Activated naive CD4-positive, alpha-beta T cell treated with anti-CD3 and anti-CD28 coated beads, Interleukin-2, amount 10 ng/mL, durations not matched to agents 7 days and 5 days (primary cell): ENCODE measurements at regions not wholly inside any gene's neighbourhood (a gene's known extent, or its start where the extent isn't known, plus 50 kb on each side); places are given as distances from the start of the nearest gene placed in this dataset.

Source experiments
- CTCF ChIA-PET: fragments of 350-600 bp; sonication (Branson Sonifier 250); formaldehyde crosslinking; loops from one replicate; lab custom pipeline; 2021; ENCODE audit warnings: antibody characterized with exemption; lab: Charles Lee
- DNase-seq: peaks from one replicate; pipeline ENCODE4 v3.0.0-alpha.2; 2020
- H3K27ac Mint-ChIP-seq: one replicate; pipeline ENCODE4 v1.8.0; 2021; ENCODE audit warnings: mild to moderate bottlenecking, moderate library complexity, mixed read lengths
- H3K27me3 Mint-ChIP-seq: one replicate; pipeline ENCODE4 v1.8.0; 2021; ENCODE audit warnings: mild to moderate bottlenecking, mixed read lengths
- H3K36me3 Mint-ChIP-seq: one replicate; pipeline ENCODE4 v1.8.0; 2021; ENCODE audit warnings: mixed read lengths
- H3K4me1 Mint-ChIP-seq: one replicate; pipeline ENCODE4 v1.8.0; 2021; ENCODE audit warnings: mixed read lengths
- H3K4me3 Mint-ChIP-seq: one replicate; pipeline ENCODE4 v1.8.0; 2021; ENCODE audit warnings: mild to moderate bottlenecking, moderate library complexity, mixed read lengths
- H3K9me3 Mint-ChIP-seq: one replicate; pipeline ENCODE4 v1.8.0; 2021; ENCODE audit warnings: mixed read lengths

- CTCF ChIA-PET = no interaction called here
- Mint-ChIP-seq H3K4me3 (no peak overlapping the region), H3K9me3 (no peaks in the 10 kb centered on the region), H3K27ac (no peak overlapping the region), H3K36me3 (no peaks in the 10 kb centered on the region), H3K27me3 (no peaks in the 10 kb centered on the region), H3K4me1 (no peaks in the 10 kb centered on the region)
- DNase-seq = no peak
Measured at GRCh38 chr3:18137958-18138357, 287.2 kb downstream of the SATB1 start.

- CTCF ChIA-PET = no interaction called here
- Mint-ChIP-seq H3K4me3 (no peak overlapping the region), H3K27ac (no peak overlapping the region), H3K4me1 (no peaks in the 10 kb centered on the region), H3K36me3 (no peaks in the 10 kb centered on the region), H3K9me3 (no peaks in the 10 kb centered on the region), H3K27me3 (no peaks in the 10 kb centered on the region)
- no peak for DNase-seq
Measured at GRCh38 chr3:18135060-18135814, 289.9 kb downstream of the SATB1 start.

- CTCF ChIA-PET = no interaction called here
- H3K4me1 Mint-ChIP-seq = no peaks in the 10 kb centered on the region
- no peak overlapping the region for H3K27ac Mint-ChIP-seq
- DNase-seq = no peak
- no peak overlapping the region for H3K4me3 Mint-ChIP-seq
- no peaks in the 10 kb centered on the region for H3K36me3 Mint-ChIP-seq
- H3K27me3 Mint-ChIP-seq = no peaks in the 10 kb centered on the region
- no peaks in the 10 kb centered on the region for H3K9me3 Mint-ChIP-seq
Measured at GRCh38 chr3:18134386-18135059, 290.6 kb downstream of the SATB1 start.

- no peaks in the 10 kb centered on the region for H3K36me3 Mint-ChIP-seq
- CTCF ChIA-PET = no interaction called here
- no peak overlapping the region for H3K4me3 Mint-ChIP-seq
- no peaks in the 10 kb centered on the region for H3K9me3 Mint-ChIP-seq
- no peaks in the 10 kb centered on the region for H3K4me1 Mint-ChIP-seq
- no peaks in the 10 kb centered on the region for H3K27me3 Mint-ChIP-seq
- DNase-seq = no peak
- no peak overlapping the region for H3K27ac Mint-ChIP-seq
Measured at GRCh38 chr3:18132991-18133390, 292.1 kb downstream of the SATB1 start.

- H3K27me3 Mint-ChIP-seq = no peaks in the 10 kb centered on the region
- CTCF ChIA-PET = no interaction called here
- H3K9me3 Mint-ChIP-seq = no peaks in the 10 kb centered on the region
- no peak overlapping the region for H3K4me3 Mint-ChIP-seq
- no peaks in the 10 kb centered on the region for H3K36me3 Mint-ChIP-seq
- no peaks in the 10 kb centered on the region for H3K4me1 Mint-ChIP-seq
- DNase-seq = no peak
- H3K27ac Mint-ChIP-seq = no peak overlapping the region
Measured at GRCh38 chr3:18127859-18128681, 297.1 kb downstream of the SATB1 start.

- H3K36me3 Mint-ChIP-seq = no peaks in the 10 kb centered on the region
- DNase-seq = no peak
- no peak overlapping the region for H3K27ac Mint-ChIP-seq
- peaks cover 4% of the 10 kb centered on the region for H3K27me3 Mint-ChIP-seq
- CTCF ChIA-PET = interaction anchor here (0.9 kb wide), 1 partner anchor 861 kb away, joined by 4 read pairs; no protein-coding TSS in a partner anchor
- H3K4me3 Mint-ChIP-seq = no peak overlapping the region
- no peaks in the 10 kb centered on the region for H3K4me1 Mint-ChIP-seq
- H3K9me3 Mint-ChIP-seq = no peaks in the 10 kb centered on the region
Measured at GRCh38 chr3:18127174-18127858, 297.8 kb downstream of the SATB1 start.

GRCh38 chr3:18126772-18127171 lies 298.4 kb downstream of the SATB1 start:
- CTCF ChIA-PET = interaction anchor here (0.9 kb wide), 1 partner anchor 862 kb away, joined by 4 read pairs; no protein-coding TSS in a partner anchor

GRCh38 chr3:18124501-18124900 lies 300.6 kb downstream of the SATB1 start:
- DNase-seq = no peak
- CTCF ChIA-PET = interaction anchor here (0.9 kb wide), 1 partner anchor 66 kb away, joined by 3 read pairs; no protein-coding TSS in a partner anchor
- H3K27me3 Mint-ChIP-seq = peaks cover 4% of the 10 kb centered on the region
- no peak overlapping the region for H3K27ac Mint-ChIP-seq
- no peaks in the 10 kb centered on the region for H3K36me3 Mint-ChIP-seq
- H3K4me3 Mint-ChIP-seq = no peak overlapping the region
- no peaks in the 10 kb centered on the region for H3K4me1 Mint-ChIP-seq
- H3K9me3 Mint-ChIP-seq = no peaks in the 10 kb centered on the region

More at GRCh38 chr3:18126772-18127171, 298.4 kb downstream of the SATB1 start:
- no peaks in the 10 kb centered on the region for H3K4me1 Mint-ChIP-seq
- no peak overlapping the region for H3K4me3 Mint-ChIP-seq
- H3K27me3 Mint-ChIP-seq = peaks cover 4% of the 10 kb centered on the region
- no peaks in the 10 kb centered on the region for H3K36me3 Mint-ChIP-seq
- DNase-seq = no peak
- no peaks in the 10 kb centered on the region for H3K9me3 Mint-ChIP-seq
- no peak overlapping the region for H3K27ac Mint-ChIP-seq

- CTCF ChIA-PET = no interaction called here
- no peak overlapping the region for H3K27ac Mint-ChIP-seq
- DNase-seq = no peak
- no peaks in the 10 kb centered on the region for H3K36me3 Mint-ChIP-seq
- no peaks in the 10 kb centered on the region for H3K9me3 Mint-ChIP-seq
- H3K27me3 Mint-ChIP-seq = peaks cover 4% of the 10 kb centered on the region
- no peak overlapping the region for H3K4me3 Mint-ChIP-seq
- no peaks in the 10 kb centered on the region for H3K4me1 Mint-ChIP-seq
Measured at GRCh38 chr3:18122264-18122663, 302.9 kb downstream of the SATB1 start.

GRCh38 chr3:18121020-18121419 lies 304.1 kb downstream of the SATB1 start:
- peaks cover 4% of the 10 kb centered on the region for H3K27me3 Mint-ChIP-seq
- no peak overlapping the region for H3K27ac Mint-ChIP-seq
- H3K4me1 Mint-ChIP-seq = no peaks in the 10 kb centered on the region
- H3K36me3 Mint-ChIP-seq = no peaks in the 10 kb centered on the region
- H3K4me3 Mint-ChIP-seq = no peak overlapping the region
- no peak for DNase-seq
- no peaks in the 10 kb centered on the region for H3K9me3 Mint-ChIP-seq
- CTCF ChIA-PET = no interaction called here

GRCh38 chr3:18119866-18120265 lies 305.3 kb downstream of the SATB1 start:
- Mint-ChIP-seq H3K9me3 (no peaks in the 10 kb centered on the region), H3K27me3 (peaks cover 4% of the 10 kb centered on the region), H3K27ac (no peak overlapping the region), H3K4me1 (no peaks in the 10 kb centered on the region), H3K36me3 (no peaks in the 10 kb centered on the region), H3K4me3 (no peak overlapping the region)
- CTCF ChIA-PET = no interaction called here
- DNase-seq = no peak

GRCh38 chr3:18114894-18115293 lies 310.2 kb downstream of the SATB1 start:
- Mint-ChIP-seq H3K36me3 (no peaks in the 10 kb centered on the region), H3K4me3 (no peak overlapping the region), H3K27ac (no peak overlapping the region), H3K9me3 (peaks cover 3% of the 10 kb centered on the region), H3K4me1 (peaks cover 8% of the 10 kb centered on the region), H3K27me3 (no peaks in the 10 kb centered on the region)
- DNase-seq = no peak
- CTCF ChIA-PET = no interaction called here

GRCh38 chr3:18113417-18113816 lies 311.7 kb downstream of the SATB1 start:
- H3K27ac Mint-ChIP-seq = no peak overlapping the region
- H3K36me3 Mint-ChIP-seq = no peaks in the 10 kb centered on the region
- CTCF ChIA-PET = no interaction called here
- peaks cover 3% of the 10 kb centered on the region for H3K9me3 Mint-ChIP-seq
- peaks cover 8% of the 10 kb centered on the region for H3K4me1 Mint-ChIP-seq
- no peak overlapping the region for H3K4me3 Mint-ChIP-seq
- H3K27me3 Mint-ChIP-seq = no peaks in the 10 kb centered on the region
- no peak for DNase-seq
